WERI-Rb-1 (cell line): ENCODE measurements at regions not wholly inside any gene's neighbourhood (a gene's known extent, or its start where the extent isn't known, plus 50 kb on each side); places are given as distances from the start of the nearest gene placed in this dataset.

Experiments used
- DNase-seq: peaks from one replicate; pipeline ENCODE4 v3.0.0-alpha.2; 2020
- H3K27ac ChIP-seq: fragments of 250-450 bp; sonication (Bioruptor Pico); 2 replicates; pipeline ENCODE4 v1.5.1; 2020; ENCODE audit warnings: mild to moderate bottlenecking, moderate library complexity
- H3K27me3 ChIP-seq: fragments of 250-450 bp; sonication (Bioruptor Pico); 2 replicates; pipeline ENCODE4 v1.5.1; 2021; ENCODE audit warnings: mild to moderate bottlenecking, low read depth, moderate library complexity; ENCODE audit not compliant: insufficient read depth, severe bottlenecking
- H3K36me3 ChIP-seq: fragments of 250-450 bp; sonication (Bioruptor Pico); 2 replicates; pipeline ENCODE4 v1.5.1; 2020; ENCODE audit warnings: mild to moderate bottlenecking, moderate library complexity
- H3K4me3 ChIP-seq: 2 replicates; pipeline ENCODE4 v1.5.1; 2011; ENCODE audit warnings: low read depth, mild to moderate bottlenecking, control low read depth, low read length
- H3K9me3 ChIP-seq: fragments of 250-450 bp; sonication (Bioruptor Pico); 2 replicates; pipeline ENCODE4 v1.5.1; 2021; ENCODE audit warnings: mild to moderate bottlenecking, moderate library complexity; ENCODE audit not compliant: severe bottlenecking
- CTCF ChIP-seq: IDR thresholded peaks from 2 replicates; pipeline ENCODE4 v1.5.1; 2011; ENCODE audit warnings: low read depth, mild to moderate bottlenecking, control low read depth, inconsistent platforms, low read length

- H3K36me3 ChIP-seq = no peaks in the 10 kb centered on the region
- no peak for DNase-seq
- no peaks in the 10 kb centered on the region for H3K27me3 ChIP-seq
- TF ChIP-seq CTCF = no peak
- no peak overlapping the region for H3K27ac ChIP-seq
- H3K4me3 ChIP-seq = no peak overlapping the region
- H3K9me3 ChIP-seq = no peaks in the 10 kb centered on the region
These were observed 71.9 kb upstream of the C11orf87 start for GRCh38 chr11:109350091-109350490.

GRCh38 chr11:109362059-109362458 lies 59.9 kb upstream of the C11orf87 start:
- Histone ChIP-seq H3K9me3 (no peaks in the 10 kb centered on the region), H3K4me3 (no peak overlapping the region), H3K27ac (no peak overlapping the region), H3K36me3 (no peaks in the 10 kb centered on the region), H3K27me3 (no peaks in the 10 kb centered on the region)
- DNase-seq = no peak
- TF ChIP-seq CTCF = no peak

GRCh38 chr11:109363682-109364081 lies 58.3 kb upstream of the C11orf87 start:
- Histone ChIP-seq H3K4me3 (no peak overlapping the region), H3K27me3 (no peaks in the 10 kb centered on the region), H3K9me3 (no peaks in the 10 kb centered on the region), H3K27ac (no peak overlapping the region), H3K36me3 (no peaks in the 10 kb centered on the region)
- TF ChIP-seq CTCF = no peak
- DNase-seq = no peak

GRCh38 chr11:109364851-109365250 lies 57.1 kb upstream of the C11orf87 start:
- no peak for DNase-seq
- Histone ChIP-seq H3K27ac (no peak overlapping the region), H3K36me3 (no peaks in the 10 kb centered on the region), H3K27me3 (no peaks in the 10 kb centered on the region), H3K4me3 (no peak overlapping the region), H3K9me3 (no peaks in the 10 kb centered on the region)
- no peak for TF ChIP-seq CTCF

GRCh38 chr11:109371444-109372176 lies 50.4 kb upstream of the C11orf87 start:
- H3K36me3 ChIP-seq = no peaks in the 10 kb centered on the region
- no peaks in the 10 kb centered on the region for H3K27me3 ChIP-seq
- TF ChIP-seq CTCF = no peak
- no peaks in the 10 kb centered on the region for H3K9me3 ChIP-seq
- H3K27ac ChIP-seq = no peak overlapping the region
- DNase-seq = no peak
- H3K4me3 ChIP-seq = no peak overlapping the region
